GM23338 (cell line): ENCODE measurements at regions not wholly inside any gene's neighbourhood (a gene's known extent, or its start where the extent isn't known, plus 50 kb on each side); places are given as distances from the start of the nearest gene placed in this dataset.

Source experiments
- ATAC-seq: fragments of 200-7000 bp; cut with Tn5 transposase; 3 replicates; pipeline ENCODE4 v1.9.1; 2020
- DNase-seq: peaks from one replicate; pipeline ENCODE4 v3.0.0-alpha.2; 2015; ENCODE audit warnings: low spot score
- H2AFZ ChIP-seq: fragments of 200-600 bp; sonication (generic); 2 replicates; pipeline ENCODE4 v1.8.0; 2016; ENCODE audit warnings: antibody characterized with exemption, mild to moderate bottlenecking, moderate library complexity
- H3F3A ChIP-seq: fragments of 200-600 bp; sonication (generic); replicated peaks from 2 replicates; pipeline ENCODE4 v1.8.0; 2017; ENCODE audit warnings: antibody characterized with exemption, mixed run types, low read depth
- H3K27ac ChIP-seq: fragments of 200-600 bp; sonication (generic); 2 replicates; pipeline ENCODE4 v1.6.1; 2016; ENCODE audit warnings: low read depth
- H3K27me3 ChIP-seq: fragments of 200-600 bp; sonication (generic); 2 replicates; pipeline ENCODE4 v1.8.0; 2016; ENCODE audit warnings: mild to moderate bottlenecking, mixed run types, moderate library complexity; ENCODE audit not compliant: insufficient read depth
- H3K36me3 ChIP-seq: fragments of 200-600 bp; sonication (generic); 2 replicates; pipeline ENCODE4 v1.8.0; 2016; ENCODE audit warnings: mild to moderate bottlenecking; ENCODE audit not compliant: insufficient read depth
- H3K4me1 ChIP-seq: fragments of 200-600 bp; sonication (generic); 2 replicates; pipeline ENCODE4 v1.8.0; 2016; ENCODE audit warnings: mild to moderate bottlenecking, moderate library complexity; ENCODE audit not compliant: insufficient read depth
- H3K4me2 ChIP-seq: fragments of 200-600 bp; sonication (generic); 2 replicates; pipeline ENCODE4 v1.7.1; 2017; ENCODE audit warnings: mixed run types
- H3K4me3 ChIP-seq: fragments of 200-600 bp; sonication (generic); 2 replicates; pipeline ENCODE4 v1.6.1; 2016; ENCODE audit warnings: mixed run types
- H3K79me2 ChIP-seq: fragments of 200-600 bp; sonication (generic); replicated peaks from 2 replicates; pipeline ENCODE4 v1.8.0; 2017; ENCODE audit warnings: mild to moderate bottlenecking; ENCODE audit not compliant: insufficient read depth
- H3K9me2 ChIP-seq: fragments of 200-600 bp; sonication (generic); 2 replicates; pipeline ENCODE4 v1.8.0; 2017; ENCODE audit not compliant: insufficient read depth
- H4K20me1 ChIP-seq: fragments of 200-600 bp; sonication (generic); replicated peaks from 2 replicates; pipeline ENCODE4 v1.8.0; 2017; ENCODE audit warnings: mild to moderate bottlenecking; ENCODE audit not compliant: insufficient read depth
- H3K27ac Mint-ChIP-seq: 2 replicates; pipeline ENCODE4 v1.8.0; 2020; ENCODE audit warnings: inconsistent platforms, mild to moderate bottlenecking, moderate library complexity, mixed read lengths
- H3K27me3 Mint-ChIP-seq: 3 replicates; pipeline ENCODE4 v1.8.0; 2022; ENCODE audit warnings: low read depth, mild to moderate bottlenecking, moderate library complexity, mixed read lengths, inconsistent platforms; ENCODE audit not compliant: insufficient read depth, poor library complexity
- H3K36me3 Mint-ChIP-seq: 3 replicates; pipeline ENCODE4 v1.8.0; 2021; ENCODE audit warnings: low read depth, mild to moderate bottlenecking, inconsistent platforms, moderate library complexity, mixed read lengths
- H3K4me1 Mint-ChIP-seq: 3 replicates; pipeline ENCODE4 v1.8.0; 2020; ENCODE audit warnings: mild to moderate bottlenecking, inconsistent platforms, mixed read lengths
- H3K4me3 Mint-ChIP-seq: 3 replicates; pipeline ENCODE4 v1.8.0; 2021; ENCODE audit warnings: moderate library complexity, mild to moderate bottlenecking, inconsistent platforms, mixed read lengths
- H3K9me3 Mint-ChIP-seq: 3 replicates; pipeline ENCODE4 v1.8.0; 2020; ENCODE audit warnings: moderate library complexity, mild to moderate bottlenecking, inconsistent platforms, mixed read lengths
- CREB1 ChIP-seq: fragments of 250-450 bp; sonication (Bioruptor Pico); IDR thresholded peaks from 2 replicates; pipeline ENCODE4 v1.5.0; 2020; ENCODE audit warnings: low read depth, mild to moderate bottlenecking, moderate library complexity
- EZH2phosphoT487 ChIP-seq: fragments of 200-600 bp; sonication (generic); IDR thresholded peaks from one replicate; pipeline ENCODE4 v1.8.1; 2018; ENCODE audit warnings: antibody characterized with exemption; ENCODE audit not compliant: unreplicated experiment
- JUNB ChIP-seq: IDR thresholded peaks from one replicate; pipeline ENCODE4 v1.6.1; 2016; ENCODE audit warnings: antibody characterized with exemption; ENCODE audit not compliant: unreplicated experiment
- NANOG ChIP-seq: IDR thresholded peaks from 2 replicates; pipeline ENCODE4 v1.6.1; 2016; ENCODE audit warnings: antibody characterized with exemption, borderline replicate concordance
- POLR2AphosphoS5 ChIP-seq: IDR thresholded peaks from 2 replicates; pipeline ENCODE4 v1.6.1; 2016; ENCODE audit warnings: antibody characterized with exemption, low read depth
- STAT1 ChIP-seq: IDR thresholded peaks from one replicate; pipeline ENCODE4 v1.6.1; 2016; ENCODE audit warnings: antibody characterized with exemption; ENCODE audit not compliant: unreplicated experiment
- ZNF331 ChIP-seq: fragments of 250-450 bp; sonication (Bioruptor Pico); IDR thresholded peaks from 2 replicates; pipeline ENCODE4 v1.5.0; 2020; ENCODE audit warnings: low read depth, mild to moderate bottlenecking, moderate library complexity
- TF ChIP-seq, protein P1 (sequence below), 2 experiments: fragments of 200-600 bp in 1 of 2; sonication (generic) in 1 of 2; conservative IDR thresholded peaks; 2 replicates each; pipeline versions ENCODE4 v1.5.1 to v1.6.1; 2016 to 2017; ENCODE audit warnings: antibody characterized with exemption in 2 of 2, low read depth in 2 of 2, mild to moderate bottlenecking in 2 of 2, moderate library complexity in 1 of 2
- TF ChIP-seq, protein P2 (sequence below): fragments of 250-450 bp; sonication (Bioruptor Pico); IDR thresholded peaks from 2 replicates; pipeline ENCODE4 v1.5.0; 2020; ENCODE audit warnings: mild to moderate bottlenecking, moderate library complexity
- TF ChIP-seq, protein P3 (sequence below): IDR thresholded peaks from one replicate; pipeline ENCODE4 v1.6.1; 2018; ENCODE audit warnings: antibody characterized with exemption; ENCODE audit not compliant: unreplicated experiment

DNA sequence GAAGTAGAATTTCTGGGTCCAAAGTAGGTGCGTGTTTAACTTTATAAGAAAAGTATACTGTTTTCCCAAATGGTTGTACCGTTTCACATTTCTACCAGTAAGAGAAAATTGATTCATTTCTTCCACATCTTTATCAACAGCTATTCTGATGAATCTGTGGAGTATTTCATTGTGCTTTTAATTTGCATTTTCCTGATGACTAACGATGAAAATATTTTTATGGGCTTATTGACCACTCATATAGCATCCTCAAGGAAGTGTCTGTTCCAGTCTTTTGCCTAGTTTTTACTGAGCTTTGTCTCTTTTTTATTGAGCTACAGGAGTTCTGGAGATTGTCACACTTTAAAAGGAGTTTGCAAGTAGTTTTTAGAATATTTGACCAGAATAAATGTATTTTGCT lies 92.6 kb downstream of the ASB9 start:
- peaks cover 1% of the 10 kb centered on the region for H3K27me3 Mint-ChIP-seq
- H3K36me3 ChIP-seq: no peaks in the 10 kb centered on the region
- DNase-seq (no peak), ATAC-seq (no peak)
- H3K27ac Mint-ChIP-seq: no peak overlapping the region
- H3K9me2 ChIP-seq: no peaks in the 10 kb centered on the region
- H3K36me3 Mint-ChIP-seq: no peaks in the 10 kb centered on the region
- H3K4me2 ChIP-seq: no peak overlapping the region
- H3K4me3 ChIP-seq: no peak overlapping the region
- no peak for TF ChIP-seq NANOG
- no peak for TF ChIP-seq EZH2phosphoT487
- TF ChIP-seq STAT1: no peak
- TF ChIP-seq, protein P1, sequence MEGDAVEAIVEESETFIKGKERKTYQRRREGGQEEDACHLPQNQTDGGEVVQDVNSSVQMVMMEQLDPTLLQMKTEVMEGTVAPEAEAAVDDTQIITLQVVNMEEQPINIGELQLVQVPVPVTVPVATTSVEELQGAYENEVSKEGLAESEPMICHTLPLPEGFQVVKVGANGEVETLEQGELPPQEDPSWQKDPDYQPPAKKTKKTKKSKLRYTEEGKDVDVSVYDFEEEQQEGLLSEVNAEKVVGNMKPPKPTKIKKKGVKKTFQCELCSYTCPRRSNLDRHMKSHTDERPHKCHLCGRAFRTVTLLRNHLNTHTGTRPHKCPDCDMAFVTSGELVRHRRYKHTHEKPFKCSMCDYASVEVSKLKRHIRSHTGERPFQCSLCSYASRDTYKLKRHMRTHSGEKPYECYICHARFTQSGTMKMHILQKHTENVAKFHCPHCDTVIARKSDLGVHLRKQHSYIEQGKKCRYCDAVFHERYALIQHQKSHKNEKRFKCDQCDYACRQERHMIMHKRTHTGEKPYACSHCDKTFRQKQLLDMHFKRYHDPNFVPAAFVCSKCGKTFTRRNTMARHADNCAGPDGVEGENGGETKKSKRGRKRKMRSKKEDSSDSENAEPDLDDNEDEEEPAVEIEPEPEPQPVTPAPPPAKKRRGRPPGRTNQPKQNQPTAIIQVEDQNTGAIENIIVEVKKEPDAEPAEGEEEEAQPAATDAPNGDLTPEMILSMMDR (conservative IDR thresholded peaks at IDR 0.05; ENCODE audit: low read depth in 2 of 2): no peak
- TF ChIP-seq JUNB: no peak
- TF ChIP-seq, protein P2, sequence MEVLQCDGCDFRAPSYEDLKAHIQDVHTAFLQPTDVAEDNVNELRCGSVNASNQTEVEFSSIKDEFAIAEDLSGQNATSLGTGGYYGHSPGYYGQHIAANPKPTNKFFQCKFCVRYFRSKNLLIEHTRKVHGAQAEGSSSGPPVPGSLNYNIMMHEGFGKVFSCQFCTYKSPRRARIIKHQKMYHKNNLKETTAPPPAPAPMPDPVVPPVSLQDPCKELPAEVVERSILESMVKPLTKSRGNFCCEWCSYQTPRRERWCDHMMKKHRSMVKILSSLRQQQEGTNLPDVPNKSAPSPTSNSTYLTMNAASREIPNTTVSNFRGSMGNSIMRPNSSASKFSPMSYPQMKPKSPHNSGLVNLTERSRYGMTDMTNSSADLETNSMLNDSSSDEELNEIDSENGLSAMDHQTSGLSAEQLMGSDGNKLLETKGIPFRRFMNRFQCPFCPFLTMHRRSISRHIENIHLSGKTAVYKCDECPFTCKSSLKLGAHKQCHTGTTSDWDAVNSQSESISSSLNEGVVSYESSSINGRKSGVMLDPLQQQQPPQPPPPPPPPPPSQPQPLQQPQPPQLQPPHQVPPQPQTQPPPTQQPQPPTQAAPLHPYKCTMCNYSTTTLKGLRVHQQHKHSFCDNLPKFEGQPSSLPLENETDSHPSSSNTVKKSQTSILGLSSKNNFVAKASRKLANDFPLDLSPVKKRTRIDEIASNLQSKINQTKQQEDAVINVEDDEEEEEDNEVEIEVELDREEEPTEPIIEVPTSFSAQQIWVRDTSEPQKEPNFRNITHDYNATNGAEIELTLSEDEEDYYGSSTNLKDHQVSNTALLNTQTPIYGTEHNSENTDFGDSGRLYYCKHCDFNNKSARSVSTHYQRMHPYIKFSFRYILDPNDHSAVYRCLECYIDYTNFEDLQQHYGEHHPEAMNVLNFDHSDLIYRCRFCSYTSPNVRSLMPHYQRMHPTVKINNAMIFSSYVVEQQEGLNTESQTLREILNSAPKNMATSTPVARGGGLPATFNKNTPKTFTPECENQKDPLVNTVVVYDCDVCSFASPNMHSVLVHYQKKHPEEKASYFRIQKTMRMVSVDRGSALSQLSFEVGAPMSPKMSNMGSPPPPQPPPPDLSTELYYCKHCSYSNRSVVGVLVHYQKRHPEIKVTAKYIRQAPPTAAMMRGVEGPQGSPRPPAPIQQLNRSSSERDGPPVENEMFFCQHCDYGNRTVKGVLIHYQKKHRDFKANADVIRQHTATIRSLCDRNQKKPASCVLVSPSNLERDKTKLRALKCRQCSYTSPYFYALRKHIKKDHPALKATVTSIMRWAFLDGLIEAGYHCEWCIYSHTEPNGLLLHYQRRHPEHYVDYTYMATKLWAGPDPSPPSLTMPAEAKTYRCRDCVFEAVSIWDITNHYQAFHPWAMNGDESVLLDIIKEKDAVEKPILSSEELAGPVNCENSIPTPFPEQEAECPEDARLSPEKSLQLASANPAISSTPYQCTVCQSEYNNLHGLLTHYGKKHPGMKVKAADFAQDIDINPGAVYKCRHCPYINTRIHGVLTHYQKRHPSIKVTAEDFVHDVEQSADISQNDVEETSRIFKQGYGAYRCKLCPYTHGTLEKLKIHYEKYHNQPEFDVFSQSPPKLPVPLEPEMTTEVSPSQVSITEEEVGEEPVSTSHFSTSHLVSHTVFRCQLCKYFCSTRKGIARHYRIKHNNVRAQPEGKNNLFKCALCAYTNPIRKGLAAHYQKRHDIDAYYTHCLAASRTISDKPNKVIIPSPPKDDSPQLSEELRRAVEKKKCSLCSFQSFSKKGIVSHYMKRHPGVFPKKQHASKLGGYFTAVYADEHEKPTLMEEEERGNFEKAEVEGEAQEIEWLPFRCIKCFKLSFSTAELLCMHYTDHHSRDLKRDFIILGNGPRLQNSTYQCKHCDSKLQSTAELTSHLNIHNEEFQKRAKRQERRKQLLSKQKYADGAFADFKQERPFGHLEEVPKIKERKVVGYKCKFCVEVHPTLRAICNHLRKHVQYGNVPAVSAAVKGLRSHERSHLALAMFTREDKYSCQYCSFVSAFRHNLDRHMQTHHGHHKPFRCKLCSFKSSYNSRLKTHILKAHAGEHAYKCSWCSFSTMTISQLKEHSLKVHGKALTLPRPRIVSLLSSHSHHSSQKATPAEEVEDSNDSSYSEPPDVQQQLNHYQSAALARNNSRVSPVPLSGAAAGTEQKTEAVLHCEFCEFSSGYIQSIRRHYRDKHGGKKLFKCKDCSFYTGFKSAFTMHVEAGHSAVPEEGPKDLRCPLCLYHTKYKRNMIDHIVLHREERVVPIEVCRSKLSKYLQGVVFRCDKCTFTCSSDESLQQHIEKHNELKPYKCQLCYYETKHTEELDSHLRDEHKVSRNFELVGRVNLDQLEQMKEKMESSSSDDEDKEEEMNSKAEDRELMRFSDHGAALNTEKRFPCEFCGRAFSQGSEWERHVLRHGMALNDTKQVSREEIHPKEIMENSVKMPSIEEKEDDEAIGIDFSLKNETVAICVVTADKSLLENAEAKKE (CRISPR knock-in tag): no peak
- TF ChIP-seq, protein P3, sequence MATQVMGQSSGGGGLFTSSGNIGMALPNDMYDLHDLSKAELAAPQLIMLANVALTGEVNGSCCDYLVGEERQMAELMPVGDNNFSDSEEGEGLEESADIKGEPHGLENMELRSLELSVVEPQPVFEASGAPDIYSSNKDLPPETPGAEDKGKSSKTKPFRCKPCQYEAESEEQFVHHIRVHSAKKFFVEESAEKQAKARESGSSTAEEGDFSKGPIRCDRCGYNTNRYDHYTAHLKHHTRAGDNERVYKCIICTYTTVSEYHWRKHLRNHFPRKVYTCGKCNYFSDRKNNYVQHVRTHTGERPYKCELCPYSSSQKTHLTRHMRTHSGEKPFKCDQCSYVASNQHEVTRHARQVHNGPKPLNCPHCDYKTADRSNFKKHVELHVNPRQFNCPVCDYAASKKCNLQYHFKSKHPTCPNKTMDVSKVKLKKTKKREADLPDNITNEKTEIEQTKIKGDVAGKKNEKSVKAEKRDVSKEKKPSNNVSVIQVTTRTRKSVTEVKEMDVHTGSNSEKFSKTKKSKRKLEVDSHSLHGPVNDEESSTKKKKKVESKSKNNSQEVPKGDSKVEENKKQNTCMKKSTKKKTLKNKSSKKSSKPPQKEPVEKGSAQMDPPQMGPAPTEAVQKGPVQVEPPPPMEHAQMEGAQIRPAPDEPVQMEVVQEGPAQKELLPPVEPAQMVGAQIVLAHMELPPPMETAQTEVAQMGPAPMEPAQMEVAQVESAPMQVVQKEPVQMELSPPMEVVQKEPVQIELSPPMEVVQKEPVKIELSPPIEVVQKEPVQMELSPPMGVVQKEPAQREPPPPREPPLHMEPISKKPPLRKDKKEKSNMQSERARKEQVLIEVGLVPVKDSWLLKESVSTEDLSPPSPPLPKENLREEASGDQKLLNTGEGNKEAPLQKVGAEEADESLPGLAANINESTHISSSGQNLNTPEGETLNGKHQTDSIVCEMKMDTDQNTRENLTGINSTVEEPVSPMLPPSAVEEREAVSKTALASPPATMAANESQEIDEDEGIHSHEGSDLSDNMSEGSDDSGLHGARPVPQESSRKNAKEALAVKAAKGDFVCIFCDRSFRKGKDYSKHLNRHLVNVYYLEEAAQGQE: no peak
- TF ChIP-seq CREB1 (CRISPR knock-in tag): no peak
- no peak for TF ChIP-seq ZNF331 (CRISPR knock-in tag)
- TF ChIP-seq POLR2AphosphoS5: no peak
- no peaks in the 10 kb centered on the region for H3K27me3 ChIP-seq
- H3K4me1 ChIP-seq: no peaks in the 10 kb centered on the region
- no peak overlapping the region for H3K27ac ChIP-seq
- no peaks in the 10 kb centered on the region for H3F3A ChIP-seq
- no peaks in the 10 kb centered on the region for H3K79me2 ChIP-seq
- no peaks in the 10 kb centered on the region for H3K9me3 Mint-ChIP-seq
- H4K20me1 ChIP-seq: no peaks in the 10 kb centered on the region
- no peaks in the 10 kb centered on the region for H3K4me1 Mint-ChIP-seq
- H3K4me3 Mint-ChIP-seq: no peak overlapping the region
- no peak overlapping the region for H2AFZ ChIP-seq
